Stimulated activated CD8-positive, alpha-beta memory T cell treated with anti-CD3 and anti-CD28 coated beads, Interleukin-7, amount 100 ng/mL, for 48 hours (primary cell): ENCODE measurements at regions not wholly inside any gene's neighbourhood (a gene's known extent, or its start where the extent isn't known, plus 50 kb on each side); places are given as distances from the start of the nearest gene placed in this dataset.

ENCODE experiments used
- DNase-seq, 2 donors: peaks; one replicate each; pipeline ENCODE4 v3.0.0-alpha.2; 2020; ENCODE audit warnings: low read depth in 1 of 2; ENCODE audit errors: extremely low read depth in 1 of 2

DNA sequence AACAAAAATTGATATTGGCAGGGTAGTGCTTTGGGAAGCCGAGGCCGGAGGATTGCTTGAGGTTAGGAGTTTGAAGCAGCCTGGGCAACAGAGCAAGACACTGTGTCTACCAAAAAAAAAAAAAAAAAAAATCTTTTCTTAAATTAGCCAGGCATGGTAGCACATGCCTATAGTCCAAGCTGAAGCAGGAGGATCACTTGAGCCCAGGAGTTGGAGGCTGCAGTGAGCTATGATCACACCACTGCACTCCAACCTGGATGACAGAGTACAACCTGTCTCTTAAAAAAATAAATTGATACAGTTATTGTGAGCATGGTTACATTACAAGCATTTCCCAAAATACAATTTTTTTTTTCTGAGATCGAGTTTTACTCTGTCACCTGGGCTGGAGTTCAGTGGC is 59.4 kb upstream of the SVIL start:
- no peak for DNase-seq

DNA sequence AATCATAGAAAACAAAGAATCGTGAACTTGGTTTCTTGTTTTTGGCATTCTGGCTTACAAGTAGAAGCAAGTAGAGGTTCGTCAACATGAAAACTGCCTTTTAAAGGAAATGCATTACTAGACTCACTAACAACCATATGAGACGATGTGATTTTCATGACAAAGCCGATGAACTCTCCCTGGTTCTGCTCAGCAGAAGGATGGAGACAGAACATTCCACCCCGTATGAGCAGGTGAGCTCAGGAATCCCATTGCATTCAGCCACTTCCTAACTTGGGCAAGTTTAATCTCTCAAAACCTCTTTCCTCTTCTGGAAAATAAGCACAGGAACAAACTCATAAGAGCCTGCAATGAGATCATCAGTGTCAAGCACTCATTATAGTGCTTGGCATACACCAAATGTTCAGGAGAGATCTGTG is 57.4 kb upstream of the SVIL start:
- DNase-seq, result no peak

DNA sequence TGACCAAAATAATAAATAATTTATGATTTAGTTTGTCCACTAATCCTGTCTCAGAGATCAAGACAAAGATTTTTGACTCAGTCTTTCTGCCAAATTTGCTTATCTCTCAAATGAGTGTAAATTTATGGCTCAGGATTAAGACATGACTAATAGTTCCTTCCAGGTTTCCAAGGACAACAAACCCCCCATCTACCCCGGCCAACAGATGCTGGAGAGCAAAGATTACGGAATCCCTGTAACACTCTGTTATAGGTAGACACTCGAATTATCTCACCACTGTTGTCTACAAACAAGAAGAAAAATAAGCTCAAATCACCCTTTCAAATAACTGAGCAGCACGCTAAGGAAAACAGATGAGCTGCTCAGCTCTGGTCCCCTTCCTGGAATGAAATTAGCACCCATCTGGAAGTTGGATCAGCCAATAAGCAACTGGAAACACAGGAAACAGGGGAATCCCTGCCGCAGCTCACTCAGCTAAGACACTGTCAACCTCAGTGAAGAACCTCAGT is 56.8 kb upstream of the SVIL start:
- DNase-seq, result no peak

DNA sequence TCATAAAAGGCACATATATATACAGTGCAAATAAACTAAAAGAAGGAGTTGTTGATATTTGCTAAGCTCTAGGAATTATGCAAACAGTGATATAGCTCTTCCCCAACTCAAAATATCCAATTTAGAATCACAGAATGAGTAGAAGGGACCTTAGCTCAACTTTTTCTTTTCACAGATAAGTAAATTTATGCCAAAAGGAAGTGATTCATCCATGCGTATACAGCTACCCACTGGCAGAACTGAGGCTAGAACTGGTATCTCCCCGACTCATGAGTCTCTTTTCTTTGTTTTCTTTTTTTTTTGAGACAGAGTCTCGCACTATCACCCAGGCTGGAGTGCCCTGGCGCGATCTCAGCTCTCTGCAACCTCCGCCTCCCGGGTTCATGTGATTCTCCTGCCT is 54.2 kb upstream of the SVIL start:
- peak in 1 of 2 donors; percentile 10 for DNase-seq

DNA sequence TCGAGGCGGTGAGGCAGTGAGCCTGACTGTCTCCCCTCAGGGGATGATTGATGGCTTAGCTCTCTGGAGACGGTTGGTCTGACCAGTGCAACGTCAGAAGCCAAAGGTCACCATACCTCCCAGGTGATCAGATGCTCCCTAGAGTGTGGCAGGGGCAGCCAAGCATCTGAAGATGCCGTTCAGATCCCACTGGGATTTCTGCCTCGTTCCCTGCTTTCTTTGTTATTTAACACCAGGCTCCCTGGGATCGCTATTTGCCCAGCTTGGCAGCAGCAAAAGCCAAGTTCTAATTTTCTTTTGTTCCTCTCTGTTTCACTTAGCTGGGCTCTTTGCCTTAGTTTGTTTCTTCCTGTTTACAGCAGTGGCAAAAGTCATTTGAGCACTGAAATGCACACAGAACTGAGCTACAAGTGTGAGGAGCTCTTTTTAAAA is 53.5 kb upstream of the SVIL start:
- no peak for DNase-seq

- no peak for DNase-seq
These were observed 52.8 kb upstream of the SVIL start for GRCh38 chr10:29687421-29688164.

- DNase-seq, result no peak
These were observed 50.7 kb upstream of the SVIL start for GRCh38 chr10:29685506-29685905.
